ENCODE measurements at regions not wholly inside any gene's neighbourhood (a gene's known extent, or its start where the extent isn't known, plus 50 kb on each side); places are given as distances from the start of the nearest gene placed in this dataset.

- TF ChIP-seq CTCF (IDR thresholded peaks at IDR 0.05), result no peak
- Histone ChIP-seq H3K36me3 (replicated peaks in 1 of 2; ENCODE audit: control insufficient read depth in 1 of 2, insufficient read depth in 2 of 2, low read length in 2 of 2) (no peaks in the 10 kb centered on the region), H3K79me2 (ENCODE audit: insufficient read depth, low read length) (no peaks in the 10 kb centered on the region), H3K27ac (ENCODE audit: low read depth in 1 of 2, low read length in 2 of 2) (no peak overlapping the region), H3K4me3 (replicated peaks in 1 of 3; ENCODE audit: low read depth in 2 of 3, low read length in 3 of 3) (no peak overlapping the region), H3K4me1 (ENCODE audit: control insufficient read depth in 1 of 2, insufficient read depth in 2 of 2, low read length in 2 of 2) (no peaks in the 10 kb centered on the region), H3K9ac (ENCODE audit: insufficient read depth, low read length, poor library complexity, severe bottlenecking) (no peak overlapping the region), H3K27me3 (ENCODE audit: control insufficient read depth in 2 of 2, insufficient read depth in 2 of 2, low read length in 2 of 2) (no peaks in the 10 kb centered on the region), H2AFZ (ENCODE audit: insufficient read depth, low read depth, low read length, poor library complexity, severe bottlenecking) (no peak overlapping the region), H3K4me2 (replicated peaks; ENCODE audit: extremely low read depth, low read length, poor library complexity, severe bottlenecking) (no peak overlapping the region), H4K20me1 (ENCODE audit: insufficient read depth, low read length) (no peaks in the 10 kb centered on the region), H3K9me3 (replicated peaks in 1 of 2; ENCODE audit: control insufficient read depth in 1 of 2, insufficient read depth in 1 of 2, low read length in 2 of 2) (no peaks in the 10 kb centered on the region)
- no peak overlapping the region for H3K27ac Mint-ChIP-seq
- H3K36me3 Mint-ChIP-seq, result no peaks in the 10 kb centered on the region
- H3K4me1 Mint-ChIP-seq, result no peaks in the 10 kb centered on the region
- no peak overlapping the region for H3K4me3 Mint-ChIP-seq
- no peaks in the 10 kb centered on the region for H3K9me3 Mint-ChIP-seq
- 92% methylated on average over 2 of the region's 5 CpGs for WGBS (ENCODE audit: insufficient coverage)
- H3K27me3 Mint-ChIP-seq (ENCODE audit: low read depth in 3 of 3), result peaks cover 0 to 1% (median 0%) of the 10 kb centered on the region in 3 donors
- DNase-seq, result no peak
- intact Hi-C loops (cut with micrococcal nuclease), result no loop called here
These were observed 383.2 kb downstream of the DUSP6 start for GRCh38 chr12:88969127-88969526.

GRCh38 chr12:88960213-88960878 lies 380.1 kb upstream of the KITLG start:
- intact Hi-C loops (cut with micrococcal nuclease), result no loop called here
- no CpG with 5 or more reads among the region's 2 CpGs for WGBS (ENCODE audit: insufficient coverage)
- no peaks in the 10 kb centered on the region for H4K20me1 ChIP-seq (ENCODE audit: insufficient read depth, low read length)
- Mint-ChIP-seq H3K4me3 (no peak overlapping the region), H3K27me3 (ENCODE audit: low read depth in 3 of 3) (peaks cover 0 to 1% (median 0%) of the 10 kb centered on the region in 3 donors), H3K36me3 (no peaks in the 10 kb centered on the region), H3K27ac (no peak overlapping the region), H3K9me3 (peaks cover 0 to 4% (median 0%) of the 10 kb centered on the region in 7 donors), H3K4me1 (no peaks in the 10 kb centered on the region)
- no peaks in the 10 kb centered on the region for H3K36me3 ChIP-seq (replicated peaks in 1 of 2; ENCODE audit: control insufficient read depth in 1 of 2, insufficient read depth in 2 of 2, low read length in 2 of 2)
- no peaks in the 10 kb centered on the region for H3K9me3 ChIP-seq (replicated peaks in 1 of 2; ENCODE audit: control insufficient read depth in 1 of 2, insufficient read depth in 1 of 2, low read length in 2 of 2)
- H3K4me3 ChIP-seq (replicated peaks in 1 of 3; ENCODE audit: low read depth in 2 of 3, low read length in 3 of 3), result no peak overlapping the region
- no peaks in the 10 kb centered on the region for H3K79me2 ChIP-seq (ENCODE audit: insufficient read depth, low read length)
- H3K27me3 ChIP-seq (ENCODE audit: control insufficient read depth in 2 of 2, insufficient read depth in 2 of 2, low read length in 2 of 2), result no peaks in the 10 kb centered on the region
- no peaks in the 10 kb centered on the region for H3K4me1 ChIP-seq (ENCODE audit: control insufficient read depth in 1 of 2, insufficient read depth in 2 of 2, low read length in 2 of 2)
- no peak overlapping the region for H3K9ac ChIP-seq (ENCODE audit: insufficient read depth, low read length, poor library complexity, severe bottlenecking)
- H2AFZ ChIP-seq (ENCODE audit: insufficient read depth, low read depth, low read length, poor library complexity, severe bottlenecking), result no peak overlapping the region
- no peak for DNase-seq
- no peak overlapping the region for H3K27ac ChIP-seq (ENCODE audit: low read depth in 1 of 2, low read length in 2 of 2)
- no peak overlapping the region for H3K4me2 ChIP-seq (replicated peaks; ENCODE audit: extremely low read depth, low read length, poor library complexity, severe bottlenecking)
- no peak for TF ChIP-seq CTCF (IDR thresholded peaks at IDR 0.05)

Measured in CD14-positive monocyte (primary cell).